Body of pancreas (tissue), 4 donors: ENCODE measurements at regions not wholly inside any gene's neighbourhood (a gene's known extent, or its start where the extent isn't known, plus 50 kb on each side); places are given as distances from the start of the nearest gene placed in this dataset.

ENCODE experiments used
- POLR2A ChIP-seq, 3 donors: fragments of 450-650 bp; IDR thresholded peaks; one replicate each; pipeline ENCODE4 v1.6.1; 2016; ENCODE audit warnings: antibody characterized with exemption in 3 of 3, mild to moderate bottlenecking in 2 of 3
- TF ChIP-seq, protein P1 (sequence below), 7 experiments: fragments of 450-650 bp in 4 of 7; fragments of 200-600 bp in 3 of 7; sonication (generic) in 3 of 7; IDR thresholded peaks; one replicate each; pipeline ENCODE4 v1.5.1; 2016 to 2019; ENCODE audit warnings: antibody characterized with exemption in 7 of 7

DNA sequence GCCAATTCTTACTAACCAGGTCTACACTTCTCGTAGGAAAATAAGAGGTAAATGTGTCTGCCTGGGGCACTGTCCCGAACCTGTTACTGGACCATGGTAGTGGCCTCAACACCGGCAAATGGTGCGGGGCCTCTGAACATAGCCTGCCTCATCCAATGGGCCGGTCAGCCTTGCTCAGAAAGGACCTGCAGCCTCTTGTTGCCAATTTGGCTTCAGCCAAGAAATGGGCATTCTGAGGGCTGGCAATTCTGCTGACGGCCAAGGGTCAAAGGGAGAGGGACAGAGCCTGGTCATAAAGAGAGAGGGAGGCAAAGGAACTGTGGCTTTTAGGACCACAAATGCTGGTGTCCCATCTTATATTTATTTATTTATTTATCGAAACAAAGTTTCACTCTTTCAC, 69.5 kb upstream of the ATP6AP2 start:
- TF ChIP-seq, protein P1, sequence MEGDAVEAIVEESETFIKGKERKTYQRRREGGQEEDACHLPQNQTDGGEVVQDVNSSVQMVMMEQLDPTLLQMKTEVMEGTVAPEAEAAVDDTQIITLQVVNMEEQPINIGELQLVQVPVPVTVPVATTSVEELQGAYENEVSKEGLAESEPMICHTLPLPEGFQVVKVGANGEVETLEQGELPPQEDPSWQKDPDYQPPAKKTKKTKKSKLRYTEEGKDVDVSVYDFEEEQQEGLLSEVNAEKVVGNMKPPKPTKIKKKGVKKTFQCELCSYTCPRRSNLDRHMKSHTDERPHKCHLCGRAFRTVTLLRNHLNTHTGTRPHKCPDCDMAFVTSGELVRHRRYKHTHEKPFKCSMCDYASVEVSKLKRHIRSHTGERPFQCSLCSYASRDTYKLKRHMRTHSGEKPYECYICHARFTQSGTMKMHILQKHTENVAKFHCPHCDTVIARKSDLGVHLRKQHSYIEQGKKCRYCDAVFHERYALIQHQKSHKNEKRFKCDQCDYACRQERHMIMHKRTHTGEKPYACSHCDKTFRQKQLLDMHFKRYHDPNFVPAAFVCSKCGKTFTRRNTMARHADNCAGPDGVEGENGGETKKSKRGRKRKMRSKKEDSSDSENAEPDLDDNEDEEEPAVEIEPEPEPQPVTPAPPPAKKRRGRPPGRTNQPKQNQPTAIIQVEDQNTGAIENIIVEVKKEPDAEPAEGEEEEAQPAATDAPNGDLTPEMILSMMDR (IDR thresholded peaks at IDR 0.05): no peak
- no peak for TF ChIP-seq POLR2A (IDR thresholded peaks at IDR 0.05)
